Cardiac fibroblast (primary cell): ENCODE measurements at regions not wholly inside any gene's neighbourhood (a gene's known extent, or its start where the extent isn't known, plus 50 kb on each side); places are given as distances from the start of the nearest gene placed in this dataset.

Experiments used
- DNase-seq, 2 donors: peaks; one replicate each; pipeline versions ENCODE4 v3.0.0 to v3.0.0-alpha.2; 2010; ENCODE audit warnings: low read depth in 2 of 2
- H3K4me3 ChIP-seq, 2 donors: replicated peaks in 1 of 2; 1 replicate in 1 of 2; 2 replicates in 1 of 2; pipeline ENCODE4 v1.5.1; 2011; ENCODE audit warnings: low read depth in 2 of 2, low read length in 2 of 2, mild to moderate bottlenecking in 2 of 2, moderate library complexity in 1 of 2
- TF ChIP-seq, protein P1 (sequence below): IDR thresholded peaks from one replicate; pipeline ENCODE4 v1.5.1; 2011; ENCODE audit warnings: low read depth, mild to moderate bottlenecking, low read length, inconsistent platforms

DNA sequence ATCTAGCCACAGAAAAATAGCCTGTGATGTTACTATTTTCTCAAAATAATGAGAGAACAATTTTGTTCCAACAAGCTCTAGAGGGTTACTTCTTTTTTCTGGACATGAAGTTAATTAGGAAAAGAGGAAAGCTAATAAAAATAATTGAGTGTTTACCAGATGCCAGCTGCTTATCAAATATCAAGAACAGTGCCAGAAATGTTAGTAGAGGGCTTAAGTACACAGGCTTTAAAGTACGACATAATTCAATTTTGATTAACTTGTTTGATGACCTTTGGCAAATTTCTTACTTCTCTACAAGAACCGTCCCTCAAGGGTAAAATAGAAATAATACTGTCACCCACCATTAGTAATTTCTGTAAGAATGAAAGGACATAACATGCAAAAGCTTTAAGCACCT is 977.0 kb downstream of the FSTL5 start:
- no peak overlapping the region for H3K4me3 ChIP-seq
- TF ChIP-seq, protein P1, sequence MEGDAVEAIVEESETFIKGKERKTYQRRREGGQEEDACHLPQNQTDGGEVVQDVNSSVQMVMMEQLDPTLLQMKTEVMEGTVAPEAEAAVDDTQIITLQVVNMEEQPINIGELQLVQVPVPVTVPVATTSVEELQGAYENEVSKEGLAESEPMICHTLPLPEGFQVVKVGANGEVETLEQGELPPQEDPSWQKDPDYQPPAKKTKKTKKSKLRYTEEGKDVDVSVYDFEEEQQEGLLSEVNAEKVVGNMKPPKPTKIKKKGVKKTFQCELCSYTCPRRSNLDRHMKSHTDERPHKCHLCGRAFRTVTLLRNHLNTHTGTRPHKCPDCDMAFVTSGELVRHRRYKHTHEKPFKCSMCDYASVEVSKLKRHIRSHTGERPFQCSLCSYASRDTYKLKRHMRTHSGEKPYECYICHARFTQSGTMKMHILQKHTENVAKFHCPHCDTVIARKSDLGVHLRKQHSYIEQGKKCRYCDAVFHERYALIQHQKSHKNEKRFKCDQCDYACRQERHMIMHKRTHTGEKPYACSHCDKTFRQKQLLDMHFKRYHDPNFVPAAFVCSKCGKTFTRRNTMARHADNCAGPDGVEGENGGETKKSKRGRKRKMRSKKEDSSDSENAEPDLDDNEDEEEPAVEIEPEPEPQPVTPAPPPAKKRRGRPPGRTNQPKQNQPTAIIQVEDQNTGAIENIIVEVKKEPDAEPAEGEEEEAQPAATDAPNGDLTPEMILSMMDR = no peak
- DNase-seq = no peak

DNA sequence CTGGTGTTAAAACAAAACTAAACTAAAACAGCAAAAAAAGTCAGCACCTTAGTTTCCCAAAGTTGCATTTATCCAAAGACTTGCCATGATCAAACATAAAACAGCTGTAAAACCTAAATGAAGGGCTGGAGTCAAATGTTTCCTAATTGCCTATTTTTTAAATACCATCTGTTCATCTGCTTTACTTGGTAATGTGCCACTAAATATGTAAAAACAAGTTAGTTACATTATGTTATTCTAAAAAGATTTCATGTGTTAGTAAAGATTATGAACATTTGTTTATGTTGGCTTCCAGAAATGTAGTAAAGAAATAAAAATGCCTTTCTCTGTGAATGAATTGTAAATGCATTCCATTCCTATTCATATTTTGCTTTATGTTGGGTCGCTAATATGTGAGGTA is 977.8 kb downstream of the FSTL5 start:
- no peak for DNase-seq
- TF ChIP-seq, protein P1 = no peak

DNA sequence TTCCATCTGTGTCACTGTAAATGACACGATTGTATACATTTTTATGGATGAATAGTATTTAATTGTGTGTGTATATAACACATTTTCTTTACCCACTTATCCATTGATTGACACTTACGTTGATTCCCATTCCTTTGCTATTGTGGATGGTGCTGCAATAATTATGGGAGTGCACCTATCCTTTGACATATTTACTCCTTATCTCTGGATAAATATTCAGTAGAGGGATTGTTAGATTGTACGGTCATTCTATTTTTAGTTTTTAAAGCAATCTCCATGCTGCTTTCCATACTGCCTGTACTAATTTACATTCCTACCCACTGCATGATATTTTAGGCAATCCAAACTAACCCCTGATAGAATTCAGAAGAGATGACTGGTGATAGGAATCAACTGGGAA is 980.1 kb downstream of the FSTL5 start:
- no peak for DNase-seq
- no peak overlapping the region for H3K4me3 ChIP-seq
- TF ChIP-seq, protein P1 = no peak

More for the DNA sequence above, 977.8 kb downstream of the FSTL5 start:
- no peak overlapping the region for H3K4me3 ChIP-seq

DNA sequence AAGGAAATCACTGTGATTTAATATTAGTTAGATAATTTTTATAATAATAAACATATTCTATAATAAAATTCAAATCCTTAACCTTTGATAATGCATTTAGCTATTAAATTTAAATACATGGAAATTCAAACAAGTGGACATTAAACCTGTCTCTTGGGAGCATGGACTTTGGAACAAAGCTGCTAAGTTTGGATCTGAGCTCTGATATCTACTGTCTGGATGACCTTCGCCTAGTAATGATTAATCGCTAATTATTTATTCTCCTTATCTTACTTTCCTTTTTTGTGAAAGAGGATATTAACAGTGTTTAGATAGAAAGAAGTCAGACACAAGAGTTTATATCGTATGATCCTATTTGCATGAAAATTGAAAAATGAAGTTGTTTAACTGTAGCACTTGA is 980.9 kb downstream of the FSTL5 start:
- TF ChIP-seq, protein P1 = no peak
- no peak for DNase-seq
- H3K4me3 ChIP-seq = no peak overlapping the region

DNA sequence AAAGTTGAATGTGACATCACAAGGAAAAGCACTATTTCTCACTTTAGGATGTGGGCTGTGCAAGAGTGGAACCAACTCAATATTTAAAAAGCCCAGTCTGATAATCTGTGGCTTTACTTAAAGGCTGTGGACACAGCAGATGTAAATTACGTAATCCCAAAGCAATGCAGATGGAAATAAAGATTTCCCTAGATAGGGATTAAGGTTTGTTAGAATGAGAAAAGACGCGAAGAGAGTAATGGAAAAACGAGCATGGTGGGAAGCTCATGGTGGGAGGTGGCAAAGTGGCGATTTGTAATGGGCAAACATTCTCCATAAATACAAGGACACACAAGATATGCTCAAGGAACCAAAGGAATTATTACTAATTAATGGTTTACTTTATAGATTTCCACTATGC is 985.5 kb downstream of the FSTL5 start:
- no peak for DNase-seq
- TF ChIP-seq, protein P1 = no peak
- H3K4me3 ChIP-seq = no peak overlapping the region

DNA sequence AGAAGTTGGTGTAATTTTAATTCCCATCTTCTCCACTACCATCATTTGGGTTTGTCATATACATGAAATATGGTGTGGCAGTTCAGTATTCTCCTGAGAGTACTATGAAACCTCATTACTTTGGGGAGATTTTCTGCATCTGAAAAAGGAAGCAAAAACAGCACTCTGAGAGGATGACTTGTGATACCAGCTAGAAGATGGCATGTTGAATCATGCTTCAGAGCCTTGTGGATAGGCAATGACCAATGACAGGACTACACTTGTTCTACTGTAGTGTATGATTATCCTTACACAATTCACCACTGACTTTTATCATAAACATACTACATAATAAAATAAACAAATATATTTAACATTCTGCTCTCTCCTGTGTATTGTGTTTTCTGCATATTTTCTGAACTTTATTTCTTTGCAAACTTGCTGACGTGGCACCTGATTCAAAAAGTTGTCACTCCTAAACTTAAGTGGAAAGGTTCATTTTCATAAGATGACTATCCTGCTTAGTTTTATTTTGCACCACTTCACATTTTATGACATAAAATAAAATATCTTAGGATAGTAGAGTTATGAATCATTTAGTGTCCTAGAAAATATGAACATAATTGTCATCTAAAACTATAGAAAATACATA is 991.3 kb downstream of the FSTL5 start:
- TF ChIP-seq, protein P1 = no peak
- DNase-seq = no peak
- H3K4me3 ChIP-seq = no peak overlapping the region

DNA sequence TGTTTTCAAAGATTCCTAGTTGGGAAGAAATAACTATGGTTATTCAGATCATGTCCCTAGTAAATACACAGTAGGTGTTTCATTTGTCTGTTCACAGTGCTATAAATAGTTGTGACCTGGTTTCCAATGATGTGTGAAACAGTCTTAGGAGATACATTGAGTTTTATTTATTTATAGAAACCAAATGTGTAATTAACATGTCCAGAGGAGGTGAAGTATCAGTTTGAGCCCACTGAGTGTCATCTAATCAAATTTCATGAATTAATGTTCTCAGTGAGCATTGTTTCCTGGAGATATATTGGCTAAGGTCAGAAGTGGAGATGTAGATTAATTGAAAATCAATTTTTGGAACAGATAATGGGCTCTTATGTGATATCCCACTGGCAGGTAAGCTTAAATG is 996.3 kb downstream of the FSTL5 start:
- H3K4me3 ChIP-seq = no peak overlapping the region
- DNase-seq = no peak
- TF ChIP-seq, protein P1 = no peak
